ENCODE measurements at regions not wholly inside any gene's neighbourhood (a gene's known extent, or its start where the extent isn't known, plus 50 kb on each side); places are given as distances from the start of the nearest gene placed in this dataset.
"Not testable (repeated sequence)": the region's sequence is repeated elsewhere in the genome, so short reads cannot be mapped to it uniquely, and the experiment has no call there.

GRCh38 chr15:66884661-66885237 lies 180.7 kb upstream of the SMAD3 start:
- DNase-seq = no peak

GRCh38 chr15:66885281-66885915 lies 180.0 kb upstream of the SMAD3 start:
- DNase-seq = no peak

DNA sequence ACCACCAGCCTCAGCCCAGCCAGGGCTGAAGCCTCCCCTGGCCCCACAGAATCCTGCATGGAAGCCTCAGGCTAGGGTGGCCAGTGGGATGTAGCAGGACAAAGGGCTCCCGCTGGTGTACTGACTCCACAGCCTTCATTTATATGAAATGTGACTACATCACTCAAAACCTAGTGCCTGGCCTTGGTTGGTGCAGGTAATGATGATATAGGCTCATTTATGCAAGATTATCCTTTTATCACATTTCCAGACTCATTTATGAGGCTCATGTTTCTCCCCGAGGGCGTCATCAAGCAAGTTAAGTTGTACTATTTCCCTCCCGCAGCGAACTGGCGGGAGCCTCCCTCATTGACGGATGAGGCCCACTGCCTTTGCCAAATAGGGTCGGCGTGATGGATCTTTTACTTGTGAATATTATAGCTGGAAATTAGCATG lies 179.1 kb upstream of the SMAD3 start:
- no peak for DNase-seq

- DNase-seq = no peak
Observed at GRCh38 chr15:66886686-66887273, 178.6 kb upstream of the SMAD3 start.

GRCh38 chr15:66889298-66889697 lies 176.1 kb upstream of the SMAD3 start:
- not testable (repeated sequence) for DNase-seq

GRCh38 chr15:66891776-66892175 lies 173.6 kb upstream of the SMAD3 start:
- DNase-seq = no peak

DNA sequence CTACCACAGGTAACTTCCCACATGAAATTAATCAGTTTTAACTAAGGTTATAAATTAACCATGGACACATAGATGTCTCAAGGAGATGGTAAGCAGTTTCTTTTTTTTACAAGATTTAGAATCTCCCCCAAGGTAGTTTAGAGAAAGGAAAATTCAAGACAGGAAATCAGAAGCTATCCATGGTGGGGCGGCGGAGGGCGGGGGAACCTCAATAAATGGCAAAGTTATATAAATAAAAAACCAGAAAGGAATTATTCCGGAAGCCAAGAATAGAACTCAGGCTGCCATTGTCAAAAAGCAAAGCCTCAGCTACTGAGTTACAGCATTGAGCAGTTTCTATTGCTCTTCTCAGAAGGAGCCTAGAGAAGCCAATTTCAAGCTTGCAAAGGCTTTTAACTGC lies 172.1 kb upstream of the SMAD3 start:
- no peak for DNase-seq

DNA sequence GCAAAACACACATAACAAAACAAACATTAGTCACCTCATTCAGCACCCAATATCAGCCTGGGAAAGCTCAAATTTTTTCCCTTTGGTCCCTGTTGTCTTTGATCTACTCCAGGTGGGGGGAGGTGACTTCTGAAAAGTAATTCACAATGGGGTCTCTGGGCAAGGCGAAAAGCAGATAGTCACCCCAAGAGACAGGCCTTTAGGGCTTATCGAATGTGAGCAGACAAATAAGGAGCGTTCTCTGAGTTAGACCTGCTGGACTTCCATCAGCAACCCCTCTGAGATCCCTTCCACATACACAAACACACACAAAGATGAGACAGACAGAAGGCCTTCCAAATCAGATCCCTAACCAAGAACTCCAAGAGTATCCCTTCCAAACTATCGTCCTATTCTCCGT lies 171.0 kb upstream of the SMAD3 start:
- no peak for DNase-seq

DNA sequence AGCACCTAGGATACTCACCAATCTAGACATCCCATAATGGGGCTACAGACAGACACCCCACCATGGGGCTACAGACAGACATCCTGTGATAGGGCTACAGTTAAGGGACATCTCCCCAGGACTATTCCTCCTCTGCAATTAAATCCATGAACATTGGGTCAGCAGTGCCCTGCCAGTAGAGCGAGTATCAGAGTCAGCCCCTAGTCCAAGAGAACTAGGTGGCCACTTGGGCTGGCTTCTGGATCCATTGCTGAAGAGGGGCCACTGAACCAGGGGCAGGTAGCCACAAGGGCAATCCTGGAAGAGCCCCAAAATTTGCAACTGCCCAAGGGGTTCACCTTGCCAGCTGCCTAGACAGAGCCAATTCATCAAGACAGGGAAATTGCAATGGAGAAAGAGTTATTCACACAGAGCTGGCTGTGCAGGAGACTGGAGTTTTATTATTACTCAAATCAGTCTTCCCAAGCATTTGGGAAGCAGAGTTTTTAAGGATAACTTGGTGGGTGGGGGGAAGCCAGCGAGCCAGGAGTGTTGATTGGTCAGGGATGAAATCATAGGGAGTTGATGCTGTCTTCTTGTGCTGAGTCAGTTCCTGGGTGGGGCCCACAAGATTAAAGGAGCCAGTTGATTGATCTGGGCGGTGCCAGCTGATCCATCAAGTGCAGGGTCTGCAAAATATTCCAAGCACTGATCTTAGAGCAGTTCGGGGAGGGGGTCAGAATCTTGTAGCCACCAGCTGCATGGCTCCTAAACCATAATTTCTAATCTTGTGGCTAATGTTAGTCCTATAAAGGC lies 170.2 kb upstream of the SMAD3 start:
- DNase-seq = no peak

GRCh38 chr15:66895794-66896453 lies 169.5 kb upstream of the SMAD3 start:
- no peak for DNase-seq

DNA sequence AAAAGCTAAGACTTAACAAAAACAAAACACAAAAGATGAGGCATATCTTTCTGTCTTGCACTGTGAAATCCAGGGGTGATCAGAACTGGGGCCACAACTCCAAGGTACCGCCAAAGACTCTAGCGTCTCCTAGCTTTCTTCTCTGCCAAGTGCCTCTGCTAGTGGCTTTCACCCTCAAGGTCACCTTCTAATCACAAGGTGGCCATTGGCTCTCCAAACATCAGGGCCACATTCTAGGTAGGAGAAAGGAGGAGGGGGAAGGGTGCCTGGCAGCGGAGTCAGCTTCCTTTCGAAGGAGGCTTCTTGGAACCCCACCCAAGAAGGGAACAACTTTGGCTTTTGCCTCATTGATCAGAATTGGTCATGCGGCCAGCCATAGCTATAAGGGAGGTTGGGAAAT lies 168.8 kb upstream of the SMAD3 start:
- DNase-seq = no peak

DNA sequence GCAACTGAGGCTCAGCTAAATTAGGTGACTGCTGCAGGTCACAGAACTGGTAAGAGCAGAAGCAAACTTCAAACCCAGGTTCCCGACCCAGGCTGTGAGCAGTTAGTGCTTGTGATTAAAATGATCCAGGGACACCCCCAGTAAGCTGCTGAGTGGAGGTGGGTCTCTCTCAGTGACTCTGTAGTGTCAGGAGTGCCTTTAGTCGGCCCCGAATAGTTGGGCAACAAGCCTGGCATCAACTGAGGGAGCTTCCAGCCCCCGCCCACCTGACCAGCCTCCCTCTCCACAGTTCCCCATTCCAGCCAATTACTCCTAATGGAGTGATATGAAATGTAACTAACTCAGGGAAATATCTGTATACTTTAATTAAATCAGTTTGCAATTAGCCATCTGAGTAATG lies 168.0 kb upstream of the SMAD3 start:
- no peak for DNase-seq

GRCh38 chr15:66897971-66898370 lies 167.4 kb upstream of the SMAD3 start:
- no peak for DNase-seq

DNA sequence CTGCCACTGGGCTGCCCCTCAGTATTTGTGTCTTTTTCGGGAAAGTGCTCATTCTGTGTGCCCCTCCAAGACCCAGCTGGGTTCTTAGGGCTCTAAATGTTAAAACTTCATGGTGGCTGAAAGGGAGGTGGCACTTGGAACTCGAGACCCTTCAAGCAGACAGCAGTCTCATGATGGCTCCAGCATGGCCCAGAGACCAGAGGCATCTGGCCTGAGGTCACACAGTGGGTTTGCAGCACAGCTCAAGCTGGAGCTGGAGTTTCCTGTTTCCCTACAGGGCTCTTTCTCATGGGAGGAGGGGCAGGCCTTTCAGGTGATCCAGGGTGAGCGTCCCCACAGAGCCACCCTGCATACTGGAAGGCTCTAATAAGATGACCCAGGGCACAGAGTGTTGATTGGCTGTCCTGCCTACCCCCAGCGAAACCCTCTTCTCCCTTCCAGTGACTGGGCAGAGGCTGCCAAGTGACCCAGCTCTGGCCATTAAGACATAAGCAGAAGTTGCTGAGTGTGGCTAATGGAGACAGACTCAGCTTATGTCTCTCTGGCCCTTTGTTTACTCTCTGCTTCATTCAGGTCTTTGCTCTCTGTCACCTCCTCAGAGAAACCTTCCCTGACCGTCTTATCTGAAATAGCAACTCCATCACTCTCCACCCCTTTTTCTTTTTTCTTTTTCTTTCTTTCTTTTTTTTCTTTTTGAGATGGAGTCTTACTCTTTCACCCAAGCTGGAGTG lies 166.6 kb upstream of the SMAD3 start:
- no peak for DNase-seq

- DNase-seq = no peak
Observed at GRCh38 chr15:66899555-66900350, 165.6 kb upstream of the SMAD3 start.

DNA sequence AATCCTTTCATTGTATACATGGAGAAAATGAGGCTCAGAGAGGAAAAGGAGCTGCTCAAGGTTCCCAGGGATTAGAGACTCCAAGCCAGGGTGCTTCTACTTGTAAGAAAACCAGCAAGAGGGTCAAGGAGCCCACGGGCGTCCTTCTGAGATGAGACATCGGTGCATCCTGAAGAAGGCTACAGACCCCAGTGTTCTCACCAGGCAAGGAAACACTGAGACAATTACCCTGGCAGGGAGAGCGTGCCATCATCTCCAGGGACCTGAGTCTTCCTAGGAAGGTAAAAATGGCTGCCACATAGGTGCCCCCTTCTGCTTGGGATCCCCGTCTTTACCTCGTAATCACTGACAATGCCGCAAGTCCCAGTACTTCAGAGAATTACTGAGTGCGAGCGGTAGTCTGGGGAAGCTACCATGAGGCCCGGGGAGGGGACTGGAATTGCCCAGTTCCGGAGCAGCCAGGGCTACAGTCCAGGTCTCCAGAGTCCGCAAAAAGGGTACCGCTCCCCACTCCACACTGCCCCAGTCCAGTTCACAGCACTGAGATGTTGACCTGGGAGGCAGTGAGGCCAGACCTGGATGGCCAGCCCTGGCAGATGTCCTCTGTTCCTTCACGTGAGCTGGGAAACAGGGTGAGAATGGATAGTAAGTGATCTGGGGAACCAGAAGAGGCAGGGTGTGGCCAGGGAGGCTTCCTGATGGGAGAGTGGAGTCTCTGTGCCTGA lies 164.7 kb upstream of the SMAD3 start:
- no peak for DNase-seq

GRCh38 chr15:66901336-66902100 lies 163.9 kb upstream of the SMAD3 start:
- DNase-seq = no peak

GRCh38 chr15:66905185-66905584 lies 160.2 kb upstream of the SMAD3 start:
- no peak for DNase-seq

- no peak for DNase-seq
Observed at GRCh38 chr15:66905954-66906353, 159.4 kb upstream of the SMAD3 start.
